NCI-H1105 treated with DMSO at 0.1 percent for 48 hours (cell line): ENCODE measurements at regions not wholly inside any gene's neighbourhood (a gene's known extent, or its start where the extent isn't known, plus 50 kb on each side); places are given as distances from the start of the nearest gene placed in this dataset.
"Not testable (repeated sequence)": the region's sequence is repeated elsewhere in the genome, so short reads cannot be mapped to it uniquely, and the experiment has no call there.

Experiments used
- DNase-seq: peaks from one replicate; lab custom pipeline; 2025; lab: John Stamatoyannopoulos, UW

DNA sequence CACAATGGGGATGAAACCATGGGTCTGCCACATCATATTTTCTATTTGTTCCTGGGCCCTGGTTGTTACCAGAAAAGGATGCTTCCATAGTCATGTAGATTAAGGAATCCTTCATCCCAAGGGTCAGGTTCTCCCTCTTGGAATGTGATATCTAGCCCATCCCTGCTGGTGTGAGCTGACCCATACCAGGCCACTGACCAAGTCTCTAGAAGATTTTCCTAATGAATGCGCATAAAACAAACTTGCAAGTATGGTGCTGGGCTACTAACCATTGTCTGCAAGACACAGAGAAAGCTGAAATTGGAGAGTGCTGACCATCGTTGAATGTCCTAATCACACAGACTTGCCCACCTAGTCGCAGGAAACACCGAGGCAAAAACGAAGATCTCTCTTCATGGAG, 972.6 kb downstream of the EFNA5 start:
- no peak for DNase-seq

DNA sequence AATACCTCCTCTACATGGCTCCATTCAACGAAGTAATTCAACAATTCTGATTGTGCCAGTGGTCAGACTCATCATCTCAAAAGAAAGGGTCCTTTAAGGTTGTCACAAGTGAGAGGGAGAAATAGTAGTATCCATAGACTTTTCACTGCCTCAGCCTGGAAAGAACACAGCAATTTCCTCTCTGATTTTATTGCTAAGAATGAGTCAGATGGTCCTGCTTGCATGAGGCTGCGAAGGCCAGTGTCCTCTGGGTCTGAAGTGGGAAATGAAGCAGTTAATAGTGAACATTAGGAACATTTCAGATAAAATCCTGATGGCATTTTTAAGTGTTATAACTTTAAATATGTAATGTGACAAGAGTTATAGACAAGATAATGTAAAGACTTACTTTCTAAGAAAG, 979.0 kb downstream of the EFNA5 start:
- DNase-seq, result no peak

DNA sequence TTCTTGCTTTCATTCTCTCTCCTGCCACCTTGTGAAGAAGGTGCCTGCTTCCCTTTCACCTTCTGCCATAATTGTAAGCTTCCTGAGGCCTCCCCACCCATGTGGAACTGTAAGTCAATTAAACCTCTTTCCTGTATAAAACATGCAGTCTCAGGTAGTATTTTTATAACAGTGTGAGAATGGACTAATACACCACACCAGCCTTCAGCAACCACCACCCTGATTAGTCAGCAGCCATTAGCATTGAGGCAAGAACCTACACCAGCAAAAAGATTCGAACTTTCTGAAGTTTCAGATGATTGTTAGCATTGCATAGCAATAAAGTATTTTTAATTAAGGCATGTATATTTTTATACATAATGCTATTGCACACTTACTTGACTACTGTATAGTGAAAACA, 980.2 kb downstream of the EFNA5 start:
- no peak for DNase-seq

DNA sequence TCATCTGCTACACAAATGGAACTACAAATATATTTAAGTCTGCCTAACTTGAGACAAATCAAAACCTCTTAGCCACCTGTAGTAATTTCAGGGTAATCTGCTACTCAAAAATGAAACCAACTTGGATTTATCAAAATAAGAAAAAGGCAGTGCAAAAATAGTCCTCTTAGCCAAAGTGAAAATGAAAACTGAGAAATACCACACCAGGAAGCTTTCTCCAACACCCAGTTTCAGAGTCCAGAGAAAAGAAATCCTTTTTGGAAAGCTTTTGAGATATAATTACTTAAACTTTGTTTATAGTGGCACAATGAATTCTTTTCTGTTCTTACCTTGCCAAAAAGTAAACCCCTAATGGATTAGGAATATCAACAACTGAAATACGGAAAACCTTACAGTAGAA, 990.4 kb downstream of the EFNA5 start:
- DNase-seq, result no peak

DNA sequence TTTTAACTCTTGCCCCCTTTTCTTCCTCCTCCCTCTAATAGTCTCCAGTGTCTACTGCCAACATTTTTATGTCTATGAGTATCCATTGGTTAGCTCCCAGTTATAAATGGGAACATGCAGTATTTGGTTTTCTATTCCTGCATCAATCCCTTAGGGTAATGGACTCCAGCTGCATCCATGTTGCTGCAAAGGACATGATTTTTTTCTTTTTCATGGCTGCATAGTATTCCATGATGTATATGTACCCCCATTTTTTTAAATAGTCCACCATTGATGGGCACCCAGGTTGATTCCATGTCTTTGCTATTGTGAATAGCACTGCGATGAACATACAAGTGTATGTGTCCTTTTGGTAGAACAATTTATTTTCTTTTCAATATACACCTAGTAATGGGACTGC, 993.7 kb downstream of the EFNA5 start:
- DNase-seq, result no peak

DNA sequence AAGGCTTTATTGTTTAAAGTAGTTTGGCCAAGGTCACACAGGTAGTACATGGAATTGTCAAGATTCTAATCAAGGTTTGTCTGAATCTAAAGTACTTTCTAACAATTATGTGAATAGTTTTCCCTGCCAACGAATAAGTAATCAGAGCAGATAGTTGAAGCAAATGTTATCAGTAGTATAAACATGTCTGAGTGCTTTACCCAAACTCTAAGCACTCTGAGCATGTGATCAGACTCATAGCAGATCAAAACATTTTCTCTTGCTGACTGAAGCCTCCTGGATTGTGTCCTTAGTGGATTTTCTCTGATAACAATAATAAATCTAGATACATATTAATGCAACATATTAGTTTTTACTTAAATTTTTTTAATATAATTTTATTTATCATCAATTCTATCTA, 995.0 kb downstream of the EFNA5 start:
- DNase-seq, result no peak

DNA sequence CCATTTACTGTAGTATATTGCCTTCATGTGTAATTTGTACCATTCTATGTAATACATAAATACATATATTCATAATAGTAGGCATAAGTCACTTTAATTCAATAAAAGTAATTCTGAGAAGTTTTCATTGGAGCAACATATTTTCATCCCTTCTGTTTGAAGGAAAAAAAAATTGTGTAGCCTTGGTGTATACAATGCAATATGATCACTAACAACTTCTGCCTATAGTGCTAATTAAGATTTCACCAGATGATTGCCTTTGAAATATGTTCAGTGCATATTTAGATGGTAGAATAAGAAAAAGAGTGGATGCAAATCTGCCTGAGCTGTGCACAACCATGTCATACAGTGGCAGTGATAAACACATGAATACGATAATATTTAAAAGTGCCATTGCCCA, 996.8 kb downstream of the EFNA5 start:
- no peak for DNase-seq

DNA sequence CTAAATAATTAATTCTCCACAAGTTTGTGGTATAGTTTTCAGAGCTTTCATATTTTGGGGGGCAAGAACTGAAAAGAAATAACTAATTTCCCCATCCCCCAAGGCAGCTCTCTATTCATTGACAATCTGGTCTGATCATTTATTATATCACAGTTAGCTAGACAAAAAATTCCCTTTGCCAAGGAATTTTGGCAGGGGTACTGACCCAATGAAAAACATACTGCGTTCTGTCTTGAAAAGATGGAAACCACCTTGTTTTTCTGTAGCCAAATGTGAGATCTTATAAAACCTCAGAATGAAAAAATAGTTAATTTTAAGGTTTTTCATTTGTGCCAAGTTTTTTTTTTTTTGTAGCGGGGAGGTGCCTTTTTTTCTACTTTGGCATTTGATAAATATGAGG, 1008.9 kb downstream of the EFNA5 start:
- DNase-seq, result no peak

DNA sequence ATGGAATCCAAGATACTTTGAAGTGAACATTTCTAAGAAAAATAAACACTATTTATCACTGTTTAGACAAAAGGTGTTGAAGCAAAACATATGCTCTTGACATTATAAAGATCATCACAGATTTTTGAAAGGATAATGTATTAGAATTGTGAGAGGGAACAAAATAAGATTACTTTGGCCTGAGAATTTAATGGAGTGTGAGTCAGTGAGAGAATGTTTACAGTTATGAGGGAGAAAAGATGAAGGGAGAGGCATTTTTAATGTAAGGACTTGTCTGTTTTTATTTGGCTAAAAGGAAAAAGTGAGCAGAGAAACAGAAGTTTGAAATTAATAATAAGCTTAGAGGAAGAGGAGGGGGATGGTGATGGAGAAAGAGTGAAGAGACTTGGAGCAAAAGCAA, 1010.1 kb downstream of the EFNA5 start:
- no peak for DNase-seq

DNA sequence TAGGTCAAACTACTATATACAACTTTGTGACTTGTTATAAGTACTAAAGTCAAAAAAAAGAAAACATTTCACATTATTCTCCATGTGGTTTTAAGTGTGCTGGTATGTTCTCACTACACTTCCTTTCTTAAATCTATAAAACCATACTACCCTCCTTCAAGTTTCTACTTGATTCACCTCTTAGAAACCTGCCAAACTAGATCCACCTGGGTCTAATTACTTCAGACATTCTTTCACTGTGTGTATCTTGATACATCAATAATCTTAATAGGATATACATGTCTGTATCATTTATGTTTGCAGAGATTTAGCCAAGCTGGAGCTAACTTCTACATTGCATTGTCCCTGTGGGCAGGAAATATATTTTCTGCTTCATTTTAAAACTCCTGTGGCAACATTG, 1012.6 kb downstream of the EFNA5 start:
- DNase-seq, result no peak

DNA sequence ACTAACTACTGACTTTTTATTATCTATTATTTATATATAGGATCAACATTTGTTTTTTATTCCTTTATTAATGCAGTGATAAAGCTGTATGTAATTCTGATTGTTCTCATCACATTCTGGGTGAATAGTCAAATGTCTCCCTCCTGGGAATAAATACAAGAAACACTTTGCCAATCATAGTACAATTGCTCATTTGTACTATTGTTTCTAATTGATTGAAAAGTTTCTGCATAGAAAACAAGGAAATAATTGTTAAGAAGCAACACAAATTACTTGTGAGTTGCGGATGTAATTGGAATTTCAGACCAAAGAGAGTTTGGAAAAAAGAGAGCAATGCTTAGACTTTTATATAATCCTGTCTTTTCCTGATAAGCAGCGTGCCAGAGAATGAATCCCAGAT, 1013.9 kb downstream of the EFNA5 start:
- no peak for DNase-seq

DNA sequence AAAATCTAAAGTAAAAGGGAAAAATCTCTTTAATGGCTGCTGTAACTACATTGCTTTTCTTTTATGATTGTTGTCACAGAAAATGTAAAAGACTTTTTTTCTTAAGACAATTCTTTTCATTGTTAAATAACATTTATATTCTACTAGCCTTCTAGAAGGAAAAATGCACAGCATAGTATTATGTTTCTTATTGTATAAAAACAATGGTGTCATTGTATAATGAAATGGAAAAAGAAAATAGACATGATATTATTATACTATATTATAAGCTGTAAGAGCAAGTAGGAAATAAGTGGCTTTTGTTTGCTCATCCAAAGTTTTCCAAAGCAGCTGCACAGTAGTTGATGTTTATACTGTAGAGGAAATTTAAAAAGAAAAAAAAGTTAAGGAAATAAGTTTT, 1021.7 kb downstream of the EFNA5 start:
- no peak for DNase-seq

DNA sequence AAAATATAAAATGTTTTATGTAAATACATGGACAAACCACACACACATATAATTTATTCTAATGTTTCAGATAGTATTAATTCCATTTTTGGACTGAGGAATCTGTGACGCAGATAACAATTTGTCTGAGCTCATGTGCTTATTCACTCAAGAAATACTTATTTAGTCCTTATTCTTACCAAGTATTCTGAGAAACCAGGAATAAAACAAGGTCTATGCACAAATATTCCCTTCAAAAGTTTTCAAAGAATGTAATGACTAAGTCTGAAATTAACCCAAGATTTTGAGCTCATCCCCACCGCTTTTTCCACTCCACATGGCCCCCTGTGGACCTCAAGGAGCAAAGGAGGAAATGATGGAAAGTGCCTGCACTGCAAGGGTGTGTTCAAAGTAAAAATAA, 1022.3 kb downstream of the EFNA5 start:
- DNase-seq, result no peak

DNA sequence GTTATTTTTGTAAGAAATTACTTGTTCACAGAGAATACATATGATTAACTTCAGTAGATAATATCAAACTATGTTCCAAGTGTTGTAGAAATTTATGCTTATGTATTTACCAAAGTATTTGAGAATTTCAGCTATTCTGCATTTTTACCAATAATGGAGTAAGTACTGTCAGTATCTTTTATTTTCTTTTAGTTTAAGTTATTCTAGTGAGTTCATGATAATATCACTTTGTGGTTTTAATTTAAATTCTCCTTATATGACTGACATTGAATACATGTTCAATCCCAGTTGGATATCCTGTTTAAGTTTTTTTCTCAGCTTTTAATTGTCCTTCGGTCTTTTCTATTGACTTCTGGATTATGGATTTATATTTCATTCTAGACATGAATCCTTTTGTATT, 1024.6 kb downstream of the EFNA5 start:
- DNase-seq, result no peak

DNA sequence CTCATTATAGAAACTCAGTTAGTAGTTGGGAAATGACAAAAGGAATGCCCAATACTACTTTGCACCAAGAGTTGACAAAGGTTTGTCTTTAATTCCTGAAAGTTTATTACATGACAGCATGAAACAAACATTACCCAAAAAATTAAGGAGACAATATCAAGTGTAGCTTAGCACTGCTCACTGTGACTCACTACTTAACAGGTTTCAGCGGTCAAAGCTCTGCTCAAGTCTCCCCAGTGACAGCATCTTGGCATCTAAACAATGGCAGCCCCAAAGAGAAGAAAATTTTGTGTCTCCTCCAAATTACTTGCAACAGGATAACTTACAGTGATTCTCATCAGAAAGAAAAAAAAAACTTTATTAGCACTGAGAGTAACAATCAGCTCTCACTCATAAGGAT, 1030.2 kb downstream of the EFNA5 start:
- DNase-seq, result no peak

DNA sequence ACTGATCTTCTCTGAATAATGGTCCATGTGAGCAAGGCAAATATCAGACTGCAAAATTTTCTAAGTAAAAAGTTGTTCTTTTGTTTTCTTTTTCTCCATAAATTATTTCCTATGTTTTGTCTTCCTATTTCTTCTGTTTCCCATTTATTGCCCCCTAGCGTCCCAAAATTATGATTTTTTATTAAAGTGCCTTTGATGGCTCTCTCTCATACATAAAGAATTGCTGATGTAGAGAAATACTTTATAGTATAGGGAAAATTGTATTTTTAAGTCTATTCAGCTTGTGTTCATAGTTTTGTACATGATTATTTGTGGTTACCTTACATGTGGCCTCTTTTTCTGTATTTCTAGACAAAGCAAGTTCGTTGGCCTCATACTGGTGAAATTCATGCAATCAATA, 1031.2 kb downstream of the EFNA5 start:
- DNase-seq, result no peak

DNA sequence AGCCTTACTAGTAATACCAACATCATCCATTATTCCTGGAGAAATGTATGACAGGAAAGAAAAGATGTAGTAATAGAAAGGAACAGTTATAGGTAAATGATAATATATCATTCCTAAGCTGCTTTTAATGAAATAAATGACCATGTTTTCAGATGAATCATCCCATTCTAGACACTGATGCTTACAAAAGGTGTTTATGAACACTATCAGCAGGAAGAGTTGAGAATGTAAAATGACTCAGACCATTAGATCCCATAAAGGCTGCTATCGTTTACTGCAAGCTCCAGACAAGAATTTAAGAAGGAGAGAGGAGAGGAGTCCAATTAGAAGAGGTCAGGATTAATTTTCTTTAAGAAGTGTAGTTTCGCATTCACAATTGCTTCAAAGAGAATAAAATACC, 1033.5 kb downstream of the EFNA5 start:
- DNase-seq, result no peak

DNA sequence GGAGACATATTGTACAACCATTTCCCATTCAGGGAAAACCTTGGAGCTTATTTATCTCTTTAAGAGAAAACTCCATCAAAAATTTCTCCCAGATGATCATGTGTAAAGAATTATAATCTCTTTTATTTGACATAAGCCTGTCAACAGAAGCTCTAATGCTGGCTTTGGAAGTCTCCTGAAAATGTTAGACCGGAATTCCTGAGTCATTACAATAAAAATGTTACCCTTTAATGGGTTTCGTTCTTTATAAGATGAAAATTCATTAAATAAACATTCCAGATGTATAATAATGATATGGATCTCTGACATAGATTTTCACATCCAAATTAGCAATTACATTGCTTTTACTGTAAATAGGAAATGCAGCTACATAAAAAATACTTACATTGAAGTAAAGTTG, 1036.4 kb downstream of the EFNA5 start:
- DNase-seq, result no peak

DNA sequence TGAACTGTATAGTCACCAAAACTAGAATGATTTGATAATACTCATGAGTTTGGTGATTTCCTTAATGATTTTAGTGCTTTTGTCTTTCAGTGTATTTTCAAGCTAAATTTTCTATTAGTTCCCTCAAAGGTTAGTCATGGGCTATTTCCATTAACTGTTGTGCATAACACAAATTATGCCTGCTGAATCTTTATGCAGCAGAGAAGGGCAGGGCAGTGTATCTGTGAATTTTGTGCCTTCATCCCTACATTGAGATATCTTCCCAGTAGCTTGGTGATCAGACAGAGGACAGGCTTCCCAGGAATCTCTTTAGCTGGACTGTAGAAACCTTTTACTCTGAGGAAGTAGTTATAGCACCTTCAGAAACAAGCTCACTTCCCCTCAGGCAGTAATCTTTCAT, 1036.9 kb downstream of the EFNA5 start:
- DNase-seq, result no peak

DNA sequence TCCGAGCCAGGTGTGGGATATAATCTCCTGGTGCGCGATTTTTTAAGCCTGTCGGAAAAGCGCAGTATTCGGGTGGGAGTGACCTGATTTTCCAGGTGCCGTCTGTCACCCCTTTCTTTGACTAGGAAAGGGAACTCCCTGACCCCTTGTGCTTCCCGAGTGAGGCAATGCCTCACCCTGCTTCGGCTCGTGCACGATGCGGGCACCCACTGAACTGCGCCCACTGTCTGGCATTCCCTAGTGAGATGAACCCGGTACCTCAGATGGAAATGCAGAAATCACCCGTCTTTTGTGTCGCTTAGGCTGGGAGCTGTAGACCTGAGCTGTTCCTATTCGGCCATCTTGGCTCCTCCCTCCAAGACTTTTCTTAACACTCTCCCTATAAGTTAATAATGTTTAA, 1042.3 kb downstream of the EFNA5 start:
- not testable (repeated sequence) for DNase-seq

DNA sequence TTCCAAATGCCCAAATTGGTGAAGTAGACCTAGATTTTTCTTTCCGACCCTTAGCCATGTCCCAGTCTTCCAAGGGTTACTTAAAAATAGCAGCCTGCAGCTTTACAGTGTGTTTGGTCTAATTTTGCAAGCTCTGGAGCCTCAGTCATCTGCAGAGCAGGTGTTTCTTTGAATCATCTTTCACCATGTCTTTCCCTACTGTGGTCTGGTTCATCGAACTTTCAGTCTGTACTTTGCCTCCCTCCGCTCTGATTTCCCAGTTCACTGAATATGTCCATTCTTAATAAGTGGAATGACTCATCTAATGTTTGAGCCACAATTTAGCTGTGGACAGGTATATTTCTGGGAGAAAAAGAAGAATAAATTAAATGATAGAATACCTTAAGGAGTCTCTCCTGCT, 1060.7 kb downstream of the EFNA5 start:
- no peak for DNase-seq

DNA sequence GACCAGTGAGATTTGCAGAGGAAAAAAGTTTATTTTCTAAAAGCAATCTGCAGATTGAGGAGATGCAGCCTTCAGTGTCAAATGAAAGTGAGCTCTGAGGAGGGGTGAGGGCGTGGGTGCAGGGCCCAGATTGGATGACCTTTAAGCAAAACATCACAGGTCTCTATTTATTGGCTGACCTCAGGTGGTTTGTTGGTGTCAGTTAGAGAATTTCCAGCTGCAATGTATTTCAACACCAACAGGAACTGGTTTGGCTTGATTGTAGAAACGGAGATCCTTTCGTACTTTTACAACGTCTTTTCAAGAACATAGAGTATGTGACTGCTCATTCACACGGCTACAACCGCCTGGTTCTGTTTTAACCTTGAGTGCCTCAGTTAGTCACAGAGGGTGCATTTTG, 1069.1 kb downstream of the EFNA5 start:
- DNase-seq, result no peak

DNA sequence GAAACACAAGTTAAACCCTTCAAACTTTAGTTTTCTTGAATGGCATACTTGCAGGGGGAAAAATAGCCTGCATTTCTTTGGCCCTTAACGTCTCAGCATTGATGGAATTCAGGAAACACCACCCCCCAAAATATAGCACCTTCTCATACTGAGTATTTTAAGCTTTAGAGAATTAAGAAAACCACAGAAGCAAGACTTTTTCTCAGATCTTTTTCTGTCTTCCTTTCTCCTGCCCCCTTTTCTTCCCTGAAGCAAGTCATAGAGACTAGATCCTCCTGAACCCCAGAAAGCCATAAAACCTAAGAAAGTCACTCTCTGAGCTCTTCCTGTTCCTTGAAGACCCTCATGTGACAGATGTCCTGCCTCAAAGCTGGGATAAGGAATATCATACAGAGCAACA, 1069.9 kb downstream of the EFNA5 start:
- no peak for DNase-seq

DNA sequence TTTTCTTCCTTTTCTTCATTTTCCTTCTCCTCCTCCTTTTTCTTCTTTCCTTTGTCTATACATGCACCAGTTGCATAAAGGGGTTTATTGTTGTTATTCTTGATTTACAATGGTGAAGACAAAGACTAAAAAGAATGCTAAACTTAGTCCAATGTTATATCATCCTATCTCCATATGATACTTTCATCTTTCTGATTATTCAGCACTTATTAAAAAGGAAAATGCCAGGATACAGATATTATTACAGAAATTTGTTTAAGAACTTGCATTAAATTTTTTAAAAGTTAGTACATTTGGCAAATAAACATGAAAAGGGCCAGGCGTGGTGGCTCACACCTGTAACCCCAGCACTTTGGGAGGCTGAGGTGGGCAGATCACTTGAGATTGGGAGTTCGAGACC, 1074.9 kb downstream of the EFNA5 start:
- no peak for DNase-seq

DNA sequence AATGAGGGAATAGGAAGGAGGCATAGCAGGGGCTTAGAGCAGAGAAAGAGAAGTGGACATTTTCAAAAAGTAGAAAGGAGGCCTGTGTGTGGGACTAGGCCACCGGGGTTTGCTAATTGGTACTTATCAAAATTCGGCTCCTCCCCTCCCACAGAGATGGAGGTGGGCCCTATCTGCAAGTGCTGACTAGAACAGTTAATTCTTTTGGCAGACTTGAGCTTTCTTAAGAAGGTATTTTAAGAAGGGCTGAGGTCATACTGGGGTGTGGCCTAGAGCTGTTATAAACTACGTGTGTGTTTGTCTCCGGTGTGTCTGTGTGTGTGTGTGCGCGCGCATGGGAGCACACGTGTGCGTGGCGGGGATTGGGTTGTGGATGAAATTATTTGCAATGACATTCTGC, 1086.5 kb downstream of the EFNA5 start:
- DNase-seq, result no peak
